ENCODE measurements at regions not wholly inside any gene's neighbourhood (a gene's known extent, or its start where the extent isn't known, plus 50 kb on each side); places are given as distances from the start of the nearest gene placed in this dataset.

- Histone ChIP-seq H3K23ac (ENCODE audit: insufficient read length) (no peak overlapping the region), H3K18ac (ENCODE audit: extremely low read depth, low read length) (no peak overlapping the region), H4K5ac (ENCODE audit: insufficient read length, low read depth, low read length) (no peak overlapping the region), H2BK5ac (ENCODE audit: low read depth, low read length) (no peak overlapping the region), H3K9ac (replicated peaks in 1 of 4; ENCODE audit: extremely low read depth in 1 of 4, low read depth in 3 of 4, low read length in 3 of 4) (no peak overlapping the region), H3K4me1 (replicated peaks in 1 of 4; ENCODE audit: control insufficient read depth in 3 of 4, insufficient read depth in 4 of 4, low read length in 3 of 4) (no peaks in the 10 kb centered on the region), H4K91ac (replicated peaks; ENCODE audit: insufficient read length, low read length) (no peak overlapping the region), H3K27ac (ENCODE audit: low read depth, low read length) (no peak overlapping the region), H3K23me2 (ENCODE audit: low read depth, low read length) (no peaks in the 10 kb centered on the region), H2BK12ac (ENCODE audit: low read depth, low read length) (no peak overlapping the region), H2AFZ (ENCODE audit: low read length) (no peak overlapping the region), H4K8ac (ENCODE audit: extremely low read depth, insufficient read depth, low read length) (no peak overlapping the region), H3K4me3 (ENCODE audit: extremely low read depth in 1 of 4, insufficient read depth in 2 of 4, low read depth in 3 of 4, low read length in 4 of 4) (no peak overlapping the region), H2AK5ac (ENCODE audit: low read depth, low read length) (no peak overlapping the region), H3K56ac (replicated peaks; ENCODE audit: insufficient read length, low read depth, low read length) (no peak overlapping the region), H3K9me3 (ENCODE audit: insufficient read depth in 2 of 2, low read depth in 1 of 2, low read length in 1 of 2) (no peaks in the 10 kb centered on the region), H2BK120ac (replicated peaks; ENCODE audit: low read depth, low read length) (no peak overlapping the region), H3K14ac (ENCODE audit: insufficient read length) (no peak overlapping the region), H3K4ac (replicated peaks; ENCODE audit: insufficient read length, low read depth, low read length) (no peak overlapping the region), H3K79me1 (ENCODE audit: low read depth, low read length) (no peaks in the 10 kb centered on the region), H2BK20ac (ENCODE audit: low read length) (no peak overlapping the region), H4K20me1 (replicated peaks in 1 of 2; ENCODE audit: control insufficient read depth in 1 of 2, insufficient read depth in 2 of 2, low read length in 2 of 2) (no peaks in the 10 kb centered on the region), H3K27me3 (replicated peaks in 1 of 4; ENCODE audit: control insufficient read depth in 3 of 4, extremely low read depth in 1 of 4, insufficient read depth in 3 of 4, low read length in 3 of 4) (no peaks in the 10 kb centered on the region), H3K36me3 (ENCODE audit: control insufficient read depth in 2 of 4, insufficient read depth in 4 of 4, low read length in 3 of 4) (no peaks in the 10 kb centered on the region), H3K4me2 (ENCODE audit: insufficient read depth in 1 of 2, low read depth in 2 of 2, low read length in 2 of 2) (no peak overlapping the region), H2BK15ac (ENCODE audit: low read length) (no peak overlapping the region), H3K79me2 (ENCODE audit: control insufficient read depth in 1 of 2, insufficient read depth in 2 of 2, low read length in 2 of 2) (no peaks in the 10 kb centered on the region)
- FAIRE-seq (no peak), DNase-seq (ENCODE audit: low read depth in 1 of 2, low spot score in 2 of 2) (no peak)
- TF ChIP-seq POU5F1 (IDR thresholded peaks at IDR 0.05; ENCODE audit: low read depth, low read length) (no peak), JUN (IDR thresholded peaks at IDR 0.05; ENCODE audit: low read depth, low read length) (no peak), GABPA (IDR thresholded peaks at IDR 0.05; ENCODE audit: borderline replicate concordance, insufficient read depth, low read length) (no peak), TEAD4 (IDR thresholded peaks at IDR 0.05; ENCODE audit: low read depth, low read length) (no peak), USF2 (IDR thresholded peaks at IDR 0.05; ENCODE audit: low read length) (no peak), SAP30 (IDR thresholded peaks at IDR 0.05; ENCODE audit: insufficient read depth, insufficient replicate concordance, low read length) (no peak), RBBP5 (IDR thresholded peaks at IDR 0.05; ENCODE audit: borderline replicate concordance, low read depth, low read length) (no peak), GTF2F1 (IDR thresholded peaks at IDR 0.05; ENCODE audit: borderline replicate concordance, low read depth, low read length) (no peak), YY1 (IDR thresholded peaks at IDR 0.05; ENCODE audit: low read depth, low read length) (no peak), PHF8 (conservative IDR thresholded peaks at IDR 0.05; ENCODE audit: low read depth, low read length) (no peak), SIRT6 (IDR thresholded peaks at IDR 0.05; ENCODE audit: low read length) (no peak), POLR2A (IDR thresholded peaks at IDR 0.05; ENCODE audit: control extremely low read depth in 1 of 2, low read depth in 2 of 2, low read length in 2 of 2) (no peak), SIN3A (conservative IDR thresholded peaks at IDR 0.05 in 1 of 2, IDR thresholded peaks at IDR 0.05 in 1 of 2; ENCODE audit: low read depth in 1 of 2, low read length in 2 of 2) (no peak), TAF1 (IDR thresholded peaks at IDR 0.05; ENCODE audit: low read depth, low read length) (no peak)
- POLR2A ChIA-PET (ENCODE audit: partially characterized antibody), result no interaction called here
- WGBS, 2 experiments (ENCODE audit: extremely low coverage in 1 of 2, insufficient coverage in 1 of 2, insufficient read length in 1 of 2, insufficient replicate concordance in 2 of 2, low coverage in 1 of 2, low lambda C conversion rate in 2 of 2, missing lambda C conversion rate in 1 of 2), result 79% methylated on average over 2 of the region's 2 CpGs; no CpG with 5 or more reads in 1 of the 2 experiments
- CTCF ChIA-PET (ENCODE audit: partially characterized antibody), result no interaction called here
These were observed 87.2 kb downstream of the EBLN2 start for GRCh38 chr3:73148682-73149081.
